GM18909 (cell line): ENCODE measurements at regions not wholly inside any gene's neighbourhood (a gene's known extent, or its start where the extent isn't known, plus 50 kb on each side); places are given as distances from the start of the nearest gene placed in this dataset.
"Not testable (repeated sequence)": the region's sequence is repeated elsewhere in the genome, so short reads cannot be mapped to it uniquely, and the experiment has no call there.

Experiments used
- ATAC-seq: cut with Tn5 transposase; IDR thresholded peaks from one replicate; pipeline ENCODE4 v1.9.1; 2021; ENCODE audit warnings: mild to moderate bottlenecking; ENCODE audit not compliant: unreplicated experiment, poor library complexity

- ATAC-seq, result not testable (repeated sequence)
These were observed 51.8 kb upstream of the KLHL4 start for GRCh38 chrX:87465757-87466156.
